ENCODE measurements at regions not wholly inside any gene's neighbourhood (a gene's known extent, or its start where the extent isn't known, plus 50 kb on each side); places are given as distances from the start of the nearest gene placed in this dataset.

- Mint-ChIP-seq H3K9me3 (no peaks in the 10 kb centered on the region), H3K36me3 (ENCODE audit: low read depth) (no peaks in the 10 kb centered on the region), H3K4me1 (peaks cover 3% of the 10 kb centered on the region), H3K4me3 (no peak overlapping the region), H3K27ac (ENCODE audit: unreplicated experiment) (no peak overlapping the region), H3K27me3 (ENCODE audit: low read depth) (peaks cover 44% of the 10 kb centered on the region)
- TF ChIP-seq CTCF (conservative IDR thresholded peaks at IDR 0.05): no peak
- no peak for DNase-seq (ENCODE audit: low read depth, low spot score)
These were observed 87.6 kb upstream of the TRABD2B start for GRCh38 chr1:48084826-48085225.

GRCh38 chr1:48082271-48082962 lies 85.2 kb upstream of the TRABD2B start:
- Mint-ChIP-seq H3K27ac (ENCODE audit: unreplicated experiment) (no peak overlapping the region), H3K36me3 (ENCODE audit: low read depth) (no peaks in the 10 kb centered on the region), H3K9me3 (no peaks in the 10 kb centered on the region), H3K4me1 (peaks cover 3% of the 10 kb centered on the region), H3K4me3 (no peak overlapping the region), H3K27me3 (ENCODE audit: low read depth) (peaks cover 32% of the 10 kb centered on the region)
- DNase-seq (ENCODE audit: low read depth, low spot score): no peak
- TF ChIP-seq CTCF (conservative IDR thresholded peaks at IDR 0.05): no peak

- no peak for DNase-seq (ENCODE audit: low read depth, low spot score)
These were observed 83.4 kb upstream of the TRABD2B start for GRCh38 chr1:48080331-48081255.

GRCh38 chr1:48079096-48079495 lies 81.9 kb upstream of the TRABD2B start:
- H3K36me3 Mint-ChIP-seq (ENCODE audit: low read depth): no peaks in the 10 kb centered on the region
- H3K27ac Mint-ChIP-seq (ENCODE audit: unreplicated experiment): no peak overlapping the region
- H3K27me3 Mint-ChIP-seq (ENCODE audit: low read depth): peaks cover 17% of the 10 kb centered on the region
- no peaks in the 10 kb centered on the region for H3K9me3 Mint-ChIP-seq
- no peak for DNase-seq (ENCODE audit: low read depth, low spot score)
- peaks cover 3% of the 10 kb centered on the region for H3K4me1 Mint-ChIP-seq
- TF ChIP-seq CTCF (conservative IDR thresholded peaks at IDR 0.05): no peak
- no peak overlapping the region for H3K4me3 Mint-ChIP-seq

More at GRCh38 chr1:48080331-48081255, 83.4 kb upstream of the TRABD2B start:
- TF ChIP-seq CTCF (conservative IDR thresholded peaks at IDR 0.05): no peak
- H3K36me3 Mint-ChIP-seq (ENCODE audit: low read depth): no peaks in the 10 kb centered on the region
- H3K27me3 Mint-ChIP-seq (ENCODE audit: low read depth): peaks cover 27% of the 10 kb centered on the region
- H3K9me3 Mint-ChIP-seq: no peaks in the 10 kb centered on the region
- H3K4me1 Mint-ChIP-seq: peaks cover 3% of the 10 kb centered on the region
- H3K4me3 Mint-ChIP-seq: no peak overlapping the region
- H3K27ac Mint-ChIP-seq (ENCODE audit: unreplicated experiment): no peak overlapping the region

GRCh38 chr1:48077795-48078222 lies 80.6 kb upstream of the TRABD2B start:
- H3K27me3 Mint-ChIP-seq (ENCODE audit: low read depth): peaks cover 17% of the 10 kb centered on the region
- H3K4me3 Mint-ChIP-seq: no peak overlapping the region
- H3K9me3 Mint-ChIP-seq: no peaks in the 10 kb centered on the region
- no peak for TF ChIP-seq CTCF (conservative IDR thresholded peaks at IDR 0.05)
- H3K4me1 Mint-ChIP-seq: peaks cover 3% of the 10 kb centered on the region
- no peaks in the 10 kb centered on the region for H3K36me3 Mint-ChIP-seq (ENCODE audit: low read depth)
- DNase-seq (ENCODE audit: low read depth, low spot score): no peak
- H3K27ac Mint-ChIP-seq (ENCODE audit: unreplicated experiment): no peak overlapping the region

All from neural crest cell (in vitro differentiated cells).